IMR-90 (cell line): ENCODE measurements at regions not wholly inside any gene's neighbourhood (a gene's known extent, or its start where the extent isn't known, plus 50 kb on each side); places are given as distances from the start of the nearest gene placed in this dataset.

ENCODE experiments used
- CHD1 ChIP-seq: IDR thresholded peaks from 2 replicates; pipeline ENCODE4 v1.6.1; 2012; ENCODE audit warnings: low read depth, low read length, improper control_type of control experiment
- FOS ChIP-seq: fragments of 150-350 bp; IDR thresholded peaks from 2 replicates; pipeline ENCODE4 v1.6.1; 2016; ENCODE audit warnings: low read depth, low read length
- TF ChIP-seq, protein P1 (sequence below): conservative IDR thresholded peaks from 2 replicates; pipeline ENCODE4 v1.5.1; 2012; ENCODE audit warnings: mild to moderate bottlenecking, low read depth, low read length, improper control_type of control experiment

DNA sequence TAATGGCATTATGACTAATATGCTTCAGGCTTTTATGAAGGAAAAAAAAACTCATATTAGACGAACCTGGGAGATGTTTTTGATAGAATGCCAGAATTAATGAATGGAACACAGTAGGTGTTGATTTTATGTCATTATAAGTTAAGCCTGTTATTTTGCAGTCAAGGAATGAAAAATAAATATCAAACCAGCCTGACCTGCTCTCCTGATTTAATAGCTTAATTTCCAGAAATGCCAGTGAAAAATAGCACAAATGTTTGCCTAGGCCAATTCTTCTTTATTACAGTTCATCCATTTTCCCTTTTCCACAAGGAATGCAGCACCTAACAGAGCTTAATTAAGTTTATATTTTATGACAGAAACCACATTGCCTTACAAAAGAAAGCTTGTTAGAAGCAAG is 292.0 kb downstream of the TBL1XR1 start:
- TF ChIP-seq, protein P1, sequence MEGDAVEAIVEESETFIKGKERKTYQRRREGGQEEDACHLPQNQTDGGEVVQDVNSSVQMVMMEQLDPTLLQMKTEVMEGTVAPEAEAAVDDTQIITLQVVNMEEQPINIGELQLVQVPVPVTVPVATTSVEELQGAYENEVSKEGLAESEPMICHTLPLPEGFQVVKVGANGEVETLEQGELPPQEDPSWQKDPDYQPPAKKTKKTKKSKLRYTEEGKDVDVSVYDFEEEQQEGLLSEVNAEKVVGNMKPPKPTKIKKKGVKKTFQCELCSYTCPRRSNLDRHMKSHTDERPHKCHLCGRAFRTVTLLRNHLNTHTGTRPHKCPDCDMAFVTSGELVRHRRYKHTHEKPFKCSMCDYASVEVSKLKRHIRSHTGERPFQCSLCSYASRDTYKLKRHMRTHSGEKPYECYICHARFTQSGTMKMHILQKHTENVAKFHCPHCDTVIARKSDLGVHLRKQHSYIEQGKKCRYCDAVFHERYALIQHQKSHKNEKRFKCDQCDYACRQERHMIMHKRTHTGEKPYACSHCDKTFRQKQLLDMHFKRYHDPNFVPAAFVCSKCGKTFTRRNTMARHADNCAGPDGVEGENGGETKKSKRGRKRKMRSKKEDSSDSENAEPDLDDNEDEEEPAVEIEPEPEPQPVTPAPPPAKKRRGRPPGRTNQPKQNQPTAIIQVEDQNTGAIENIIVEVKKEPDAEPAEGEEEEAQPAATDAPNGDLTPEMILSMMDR: no peak
- TF ChIP-seq CHD1 (no peak), FOS (no peak)
